ENCODE measurements at regions not wholly inside any gene's neighbourhood (a gene's known extent, or its start where the extent isn't known, plus 50 kb on each side); places are given as distances from the start of the nearest gene placed in this dataset.
"Not testable (repeated sequence)": the region's sequence is repeated elsewhere in the genome, so short reads cannot be mapped to it uniquely, and the experiment has no call there.

DNA sequence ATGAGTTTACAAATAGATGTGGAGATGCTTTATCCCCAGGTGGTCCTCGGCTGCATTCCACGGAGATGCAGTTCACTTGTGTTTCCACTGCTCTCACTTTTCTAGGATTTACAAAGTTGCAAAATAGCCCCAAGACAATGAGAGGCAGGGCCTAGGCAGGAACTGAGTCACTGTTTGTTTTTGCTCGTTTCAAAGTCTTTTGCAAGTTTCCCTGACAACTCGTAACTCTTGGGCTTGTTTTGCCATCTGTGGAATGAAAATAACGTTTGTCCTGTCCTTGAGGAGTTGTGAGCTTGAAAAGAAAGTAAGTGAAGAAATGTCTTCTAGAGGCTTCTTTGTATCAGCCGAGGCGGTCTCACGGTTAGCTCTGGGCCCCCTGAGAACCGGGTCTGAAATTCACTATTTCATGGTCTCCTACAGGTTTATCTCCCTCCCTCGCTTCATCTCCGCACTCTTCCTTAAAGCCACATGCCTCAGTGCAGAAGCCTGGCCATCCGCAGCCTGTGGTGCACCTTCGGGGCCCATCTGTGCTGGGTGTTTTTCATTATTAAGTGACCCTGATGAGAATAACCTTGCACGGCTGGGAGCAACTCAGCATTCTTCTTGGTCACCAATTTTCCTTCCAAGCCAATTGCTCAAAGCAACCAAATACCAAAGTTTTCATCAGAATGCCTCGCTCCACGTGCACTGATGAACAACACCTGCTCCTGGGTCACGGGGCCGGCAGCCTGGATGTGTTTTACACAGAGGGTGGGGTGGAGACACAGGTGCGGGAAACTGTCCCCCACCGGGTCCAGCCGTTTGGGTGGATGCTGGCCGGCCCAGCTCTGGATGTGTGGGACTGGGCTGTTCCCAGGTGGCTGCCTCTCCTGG, 172.4 kb downstream of the LAT start:
- not testable (repeated sequence) for TF ChIP-seq POLR2A, CTCF (IDR thresholded peaks at IDR 0.05)

All from thyroid gland (tissue), 4 donors.